ENCODE measurements at regions not wholly inside any gene's neighbourhood (a gene's known extent, or its start where the extent isn't known, plus 50 kb on each side); places are given as distances from the start of the nearest gene placed in this dataset.
A peak's percentile ranks its signal among the peaks of the same experiment; 100 is the strongest.
"Not testable (repeated sequence)": the region's sequence is repeated elsewhere in the genome, so short reads cannot be mapped to it uniquely, and the experiment has no call there.

DNA sequence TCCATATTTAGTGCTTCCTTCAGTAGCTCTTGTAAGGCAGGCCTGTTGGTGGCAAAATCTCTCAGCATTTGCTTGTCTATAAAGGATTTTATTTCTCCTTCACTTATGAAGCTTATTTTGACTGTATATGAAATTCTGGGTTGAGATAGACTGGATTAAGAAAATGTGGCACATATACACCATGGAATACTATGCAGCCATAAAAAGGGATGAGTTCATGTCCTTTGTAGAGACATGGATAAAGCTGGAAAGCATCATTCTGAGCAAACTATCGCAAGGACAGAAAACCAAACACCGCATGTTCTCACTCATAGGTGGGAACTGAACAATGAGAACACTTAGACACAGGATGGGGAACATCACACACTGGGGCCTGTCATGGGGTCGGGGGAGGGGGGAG lies 73.1 kb downstream of the ADCYAP1 start:
- H3K36me3 ChIP-seq (ENCODE audit: control insufficient read depth, insufficient read depth, low read length); H3K4me1 Mint-ChIP-seq (ENCODE audit: low read depth, unreplicated experiment); H3K9me3 ChIP-seq; H3K36me3 Mint-ChIP-seq (ENCODE audit: insufficient read depth, unreplicated experiment); DNase-seq; intact Hi-C loops (cut with micrococcal nuclease; ENCODE audit: unreplicated experiment); H3K27me3 Mint-ChIP-seq (ENCODE audit: insufficient read depth, unreplicated experiment); CTCF ChIA-PET; POLR2A ChIA-PET; H3K4me3 ChIP-seq (ENCODE audit: low read depth, low read length); BruUV-seq (replicated peaks); H3K27me3 ChIP-seq (replicated peaks; ENCODE audit: control insufficient read depth, insufficient read depth, low read length); H3K4me1 ChIP-seq; H3K9me3 Mint-ChIP-seq (ENCODE audit: unreplicated experiment): not testable (repeated sequence)
- Mint-ChIP-seq H3K27ac (ENCODE audit: unreplicated experiment) (peak overlapping the region; percentile 60), H3K4me3 (ENCODE audit: unreplicated experiment) (peak overlapping the region; percentile 78)

DNA sequence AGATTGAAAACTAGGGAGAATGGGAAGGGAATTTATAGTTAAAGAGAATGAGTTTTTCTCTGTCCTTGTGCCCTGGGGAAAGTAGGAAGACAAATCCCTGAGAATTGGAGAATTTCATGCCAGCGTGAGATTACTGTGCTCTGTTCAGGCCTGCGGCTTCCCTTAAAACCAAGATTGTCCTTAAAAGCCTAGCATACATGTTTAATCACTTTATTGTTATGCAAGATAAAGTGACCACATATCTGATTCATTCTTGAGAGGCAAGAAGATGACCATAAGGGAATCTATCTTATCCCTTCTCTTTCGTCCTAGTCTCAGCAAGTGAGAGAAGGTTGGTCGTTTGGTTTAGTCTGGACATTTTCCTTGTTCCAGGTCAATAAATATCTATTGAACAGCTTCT lies 75.9 kb downstream of the ADCYAP1 start:
- CTCF ChIA-PET, result no interaction called here
- H3K9me3 ChIP-seq, result 0 out of 2 replicates have a peak, but pooled peaks cover 4% of the 10 kb centered on the region
- TF ChIP-seq, protein P1, sequence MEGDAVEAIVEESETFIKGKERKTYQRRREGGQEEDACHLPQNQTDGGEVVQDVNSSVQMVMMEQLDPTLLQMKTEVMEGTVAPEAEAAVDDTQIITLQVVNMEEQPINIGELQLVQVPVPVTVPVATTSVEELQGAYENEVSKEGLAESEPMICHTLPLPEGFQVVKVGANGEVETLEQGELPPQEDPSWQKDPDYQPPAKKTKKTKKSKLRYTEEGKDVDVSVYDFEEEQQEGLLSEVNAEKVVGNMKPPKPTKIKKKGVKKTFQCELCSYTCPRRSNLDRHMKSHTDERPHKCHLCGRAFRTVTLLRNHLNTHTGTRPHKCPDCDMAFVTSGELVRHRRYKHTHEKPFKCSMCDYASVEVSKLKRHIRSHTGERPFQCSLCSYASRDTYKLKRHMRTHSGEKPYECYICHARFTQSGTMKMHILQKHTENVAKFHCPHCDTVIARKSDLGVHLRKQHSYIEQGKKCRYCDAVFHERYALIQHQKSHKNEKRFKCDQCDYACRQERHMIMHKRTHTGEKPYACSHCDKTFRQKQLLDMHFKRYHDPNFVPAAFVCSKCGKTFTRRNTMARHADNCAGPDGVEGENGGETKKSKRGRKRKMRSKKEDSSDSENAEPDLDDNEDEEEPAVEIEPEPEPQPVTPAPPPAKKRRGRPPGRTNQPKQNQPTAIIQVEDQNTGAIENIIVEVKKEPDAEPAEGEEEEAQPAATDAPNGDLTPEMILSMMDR (IDR thresholded peaks at IDR 0.05; ENCODE audit: insufficient read depth in 1 of 2, low read depth in 1 of 2, low read length in 1 of 2, severe bottlenecking in 1 of 2, unreplicated experiment in 1 of 2), result no peak
- no peak for DNase-seq
- Mint-ChIP-seq H3K36me3 (ENCODE audit: insufficient read depth, unreplicated experiment) (no peaks in the 10 kb centered on the region), H3K4me1 (ENCODE audit: low read depth, unreplicated experiment) (no peaks in the 10 kb centered on the region), H3K27me3 (ENCODE audit: insufficient read depth, unreplicated experiment) (no peaks in the 10 kb centered on the region), H3K9me3 (ENCODE audit: unreplicated experiment) (peaks cover 10% of the 10 kb centered on the region), H3K27ac (ENCODE audit: unreplicated experiment) (no peak overlapping the region), H3K4me3 (ENCODE audit: unreplicated experiment) (no peak overlapping the region)
- no peaks in the 10 kb centered on the region for H3K4me1 ChIP-seq
- intact Hi-C loops (cut with micrococcal nuclease; ENCODE audit: unreplicated experiment), result no loop called here
- no peaks in the 10 kb centered on the region; the same call in 1 of the 2 replicates for H3K36me3 ChIP-seq (ENCODE audit: control insufficient read depth, insufficient read depth, low read length)
- no peaks in the 10 kb centered on the region for H3K27me3 ChIP-seq (replicated peaks; ENCODE audit: control insufficient read depth, insufficient read depth, low read length)
- BruUV-seq (replicated peaks), result no TSS peak
- H3K4me3 ChIP-seq (ENCODE audit: low read depth, low read length), result no peak overlapping the region
- POLR2A ChIA-PET, result no interaction called here

- H3K27me3 ChIP-seq (replicated peaks; ENCODE audit: control insufficient read depth, insufficient read depth, low read length), result no peaks in the 10 kb centered on the region
- DNase-seq, result no peak
- no peak overlapping the region for H3K4me3 Mint-ChIP-seq (ENCODE audit: unreplicated experiment)
- H3K4me3 ChIP-seq (ENCODE audit: low read depth, low read length), result no peak overlapping the region
- H3K9me3 ChIP-seq, result 0 out of 2 replicates have a peak, but pooled peaks cover 4% of the 10 kb centered on the region
- H3K27me3 Mint-ChIP-seq (ENCODE audit: insufficient read depth, unreplicated experiment), result no peaks in the 10 kb centered on the region
- peaks cover 2% of the 10 kb centered on the region for H3K9me3 Mint-ChIP-seq (ENCODE audit: unreplicated experiment)
- intact Hi-C loops (cut with micrococcal nuclease; ENCODE audit: unreplicated experiment), result no loop called here
- POLR2A ChIA-PET, result no interaction called here
- TF ChIP-seq, protein P1 (IDR thresholded peaks at IDR 0.05; ENCODE audit: insufficient read depth in 1 of 2, low read depth in 1 of 2, low read length in 1 of 2, severe bottlenecking in 1 of 2, unreplicated experiment in 1 of 2), result no peak
- CTCF ChIA-PET, result interaction anchor here (0.6 kb wide), 1 partner anchor 872 kb away, joined by 3 read pairs; no protein-coding TSS in a partner anchor
- no peaks in the 10 kb centered on the region for H3K36me3 Mint-ChIP-seq (ENCODE audit: insufficient read depth, unreplicated experiment)
- H3K4me1 Mint-ChIP-seq (ENCODE audit: low read depth, unreplicated experiment), result no peaks in the 10 kb centered on the region
- no peaks in the 10 kb centered on the region for H3K4me1 ChIP-seq
- BruUV-seq (replicated peaks), result no TSS peak
- no peak overlapping the region for H3K27ac Mint-ChIP-seq (ENCODE audit: unreplicated experiment)
- no peaks in the 10 kb centered on the region; the same call in 1 of the 2 replicates for H3K36me3 ChIP-seq (ENCODE audit: control insufficient read depth, insufficient read depth, low read length)
These were observed 79.3 kb downstream of the ADCYAP1 start for GRCh38 chr18:984004-984403.

- TF ChIP-seq, protein P1 (IDR thresholded peaks at IDR 0.05; ENCODE audit: insufficient read depth in 1 of 2, low read depth in 1 of 2, low read length in 1 of 2, severe bottlenecking in 1 of 2, unreplicated experiment in 1 of 2), result no peak
- Mint-ChIP-seq H3K36me3 (ENCODE audit: insufficient read depth, unreplicated experiment) (no peaks in the 10 kb centered on the region), H3K9me3 (ENCODE audit: unreplicated experiment) (no peaks in the 10 kb centered on the region), H3K27ac (ENCODE audit: unreplicated experiment) (no peak overlapping the region), H3K4me3 (ENCODE audit: unreplicated experiment) (no peak overlapping the region), H3K4me1 (ENCODE audit: low read depth, unreplicated experiment) (no peaks in the 10 kb centered on the region), H3K27me3 (ENCODE audit: insufficient read depth, unreplicated experiment) (no peaks in the 10 kb centered on the region)
- H3K9me3 ChIP-seq, result no peaks in the 10 kb centered on the region
- BruUV-seq (replicated peaks), result no TSS peak
- H3K36me3 ChIP-seq (ENCODE audit: control insufficient read depth, insufficient read depth, low read length), result no peaks in the 10 kb centered on the region; the same call in 1 of the 2 replicates
- H3K4me1 ChIP-seq, result no peaks in the 10 kb centered on the region
- intact Hi-C loops (cut with micrococcal nuclease; ENCODE audit: unreplicated experiment), result no loop called here
- POLR2A ChIA-PET, result no interaction called here
- H3K27me3 ChIP-seq (replicated peaks; ENCODE audit: control insufficient read depth, insufficient read depth, low read length), result no peaks in the 10 kb centered on the region
- no peak for DNase-seq
- CTCF ChIA-PET, result no interaction called here
- H3K4me3 ChIP-seq (ENCODE audit: low read depth, low read length), result no peak overlapping the region
These were observed 80.6 kb downstream of the ADCYAP1 start for GRCh38 chr18:985212-985661.

All from Caco-2 (cell line).